ENCODE measurements at regions not wholly inside any gene's neighbourhood (a gene's known extent, or its start where the extent isn't known, plus 50 kb on each side); places are given as distances from the start of the nearest gene placed in this dataset.

- DNase-seq (ENCODE audit: low spot score) = no peak
- Histone ChIP-seq H4K91ac (ENCODE audit: low read depth, low read length, poor library complexity) (no peak overlapping the region), H3K9me3 (replicated peaks in 1 of 2; ENCODE audit: control insufficient read depth in 2 of 2, insufficient read depth in 1 of 2, low read depth in 1 of 2, low read length in 2 of 2) (no peaks in the 10 kb centered on the region), H4K8ac (ENCODE audit: low read depth, low read length) (no peak overlapping the region), H3K4me1 (ENCODE audit: control insufficient read depth in 2 of 2, insufficient read depth in 1 of 2, low read depth in 1 of 2, low read length in 2 of 2) (peaks cover 0 to 2% of the 10 kb centered on the region in 2 donors), H3K4me2 (ENCODE audit: insufficient read depth, low read length, poor library complexity, severe bottlenecking) (no peak overlapping the region), H2BK12ac (ENCODE audit: low read length) (no peak overlapping the region), H3K4me3 (ENCODE audit: low read length in 2 of 2) (no peak overlapping the region), H3K9ac (ENCODE audit: low read depth, low read length, poor library complexity) (peak overlapping the region; percentile 21), H3K27me3 (ENCODE audit: control insufficient read depth in 3 of 3, insufficient read depth in 3 of 3, low read depth in 1 of 3, low read length in 3 of 3) (peaks cover 0 to 14% (median 0%) of the 10 kb centered on the region in 3 experiments), H2AK5ac (ENCODE audit: low read depth, low read length) (peak overlapping the region; percentile 37), H2AFZ (ENCODE audit: low read length) (no peak overlapping the region), H3K27ac (replicated peaks; ENCODE audit: low read length) (no peak overlapping the region), H3K36me3 (replicated peaks in 1 of 2; ENCODE audit: control insufficient read depth in 2 of 2, insufficient read depth in 2 of 2, low read length in 2 of 2) (no peaks in the 10 kb centered on the region), H2BK15ac (ENCODE audit: low read length) (no peak overlapping the region), H2BK120ac (ENCODE audit: low read depth, low read length) (no peak overlapping the region), H3K23ac (ENCODE audit: low read depth, low read length, poor library complexity) (no peak overlapping the region), H3K4ac (ENCODE audit: low read length) (no peak overlapping the region), H2BK5ac (ENCODE audit: low read length) (peak overlapping the region; percentile 75), H3K18ac (ENCODE audit: low read length) (peak overlapping the region; percentile 80), H3K79me1 (ENCODE audit: low read depth, low read length) (no peaks in the 10 kb centered on the region), H3K14ac (ENCODE audit: low read length) (no peak overlapping the region)
- WGBS, 2 donors (ENCODE audit: extremely low coverage in 2 of 2, insufficient read length in 2 of 2, insufficient replicate concordance in 1 of 2) = no CpG with 5 or more reads among the region's 12 CpGs
Measured at GRCh38 chr11:71059662-71060061, 192.7 kb downstream of the SHANK2 start.

- Histone ChIP-seq H4K8ac (ENCODE audit: low read depth, low read length) (peak overlapping the region; percentile 30), H2AFZ (ENCODE audit: low read length) (peak overlapping the region; percentile 46), H2BK120ac (ENCODE audit: low read depth, low read length) (no peak overlapping the region), H4K91ac (ENCODE audit: low read depth, low read length, poor library complexity) (no peak overlapping the region), H3K79me1 (ENCODE audit: low read depth, low read length) (no peaks in the 10 kb centered on the region), H3K27me3 (ENCODE audit: control insufficient read depth in 3 of 3, insufficient read depth in 3 of 3, low read depth in 1 of 3, low read length in 3 of 3) (peaks cover 0 to 10% (median 0%) of the 10 kb centered on the region in 3 experiments), H3K4me1 (ENCODE audit: control insufficient read depth in 2 of 2, insufficient read depth in 1 of 2, low read depth in 1 of 2, low read length in 2 of 2) (peaks cover 0 to 2% of the 10 kb centered on the region in 2 donors), H2BK5ac (ENCODE audit: low read length) (no peak overlapping the region), H2AK5ac (ENCODE audit: low read depth, low read length) (peak overlapping the region; percentile 14), H3K27ac (replicated peaks; ENCODE audit: low read length) (no peak overlapping the region), H3K4me2 (ENCODE audit: insufficient read depth, low read length, poor library complexity, severe bottlenecking) (no peak overlapping the region), H3K18ac (ENCODE audit: low read length) (peak overlapping the region; percentile 2), H3K9ac (ENCODE audit: low read depth, low read length, poor library complexity) (no peak overlapping the region), H3K36me3 (replicated peaks in 1 of 2; ENCODE audit: control insufficient read depth in 2 of 2, insufficient read depth in 2 of 2, low read length in 2 of 2) (no peaks in the 10 kb centered on the region), H3K14ac (ENCODE audit: low read length) (peak overlapping the region; percentile 2), H3K23ac (ENCODE audit: low read depth, low read length, poor library complexity) (peak overlapping the region; percentile 35), H3K4me3 (ENCODE audit: low read length in 2 of 2) (no peak overlapping the region), H2BK12ac (ENCODE audit: low read length) (no peak overlapping the region), H2BK15ac (ENCODE audit: low read length) (no peak overlapping the region), H3K9me3 (replicated peaks in 1 of 2; ENCODE audit: control insufficient read depth in 2 of 2, insufficient read depth in 1 of 2, low read depth in 1 of 2, low read length in 2 of 2) (no peaks in the 10 kb centered on the region), H3K4ac (ENCODE audit: low read length) (no peak overlapping the region)
- no CpG with 5 or more reads among the region's 6 CpGs for WGBS, 2 donors (ENCODE audit: extremely low coverage in 2 of 2, insufficient read length in 2 of 2, insufficient replicate concordance in 1 of 2)
- no peak for DNase-seq (ENCODE audit: low spot score)
Measured at GRCh38 chr11:71055925-71056324, 196.5 kb downstream of the SHANK2 start.

All from neuronal stem cell (in vitro differentiated cells).